Neutrophil (primary cell): ENCODE measurements at regions not wholly inside any gene's neighbourhood (a gene's known extent, or its start where the extent isn't known, plus 50 kb on each side); places are given as distances from the start of the nearest gene placed in this dataset.
"Not testable (repeated sequence)": the region's sequence is repeated elsewhere in the genome, so short reads cannot be mapped to it uniquely, and the experiment has no call there.

Source experiments
- H3K27ac ChIP-seq: fragments of 200-600 bp; sonication (generic); 2 replicates; pipeline ENCODE4 v1.5.1; 2016; ENCODE audit warnings: mild to moderate bottlenecking, moderate library complexity
- H3K27me3 ChIP-seq: fragments of 200-600 bp; sonication (generic); 2 replicates; pipeline ENCODE4 v1.6.0; 2016; ENCODE audit warnings: mild to moderate bottlenecking
- H3K36me3 ChIP-seq: fragments of 200-600 bp; sonication (generic); 2 replicates; pipeline ENCODE4 v1.5.1; 2017
- H3K4me1 ChIP-seq, 2 experiments: fragments of 200-600 bp in 1 of 2; sonication (generic) in 1 of 2; 1 replicate in 1 of 2; 2 replicates in 1 of 2; pipeline versions ENCODE4 v1.5.1 to v1.6.1; 2013 to 2016; ENCODE audit warnings: low read depth in 1 of 2, low read length in 1 of 2, mild to moderate bottlenecking in 1 of 2, moderate library complexity in 1 of 2; ENCODE audit not compliant: control insufficient read depth in 1 of 2, insufficient read depth in 1 of 2
- H3K4me3 ChIP-seq, 2 experiments: fragments of 200-600 bp in 1 of 2; sonication (generic) in 1 of 2; 1 replicate in 1 of 2; 2 replicates in 1 of 2; pipeline ENCODE4 v1.5.1; 2013 to 2016; ENCODE audit warnings: low read depth in 1 of 2, low read length in 1 of 2, mild to moderate bottlenecking in 1 of 2, moderate library complexity in 1 of 2
- H3K9me3 ChIP-seq: fragments of 200-600 bp; sonication (generic); 2 replicates; pipeline ENCODE4 v1.5.1; 2016
- CTCF ChIP-seq: fragments of 200-600 bp; sonication (generic); IDR thresholded peaks from 2 replicates; pipeline ENCODE4 v1.5.1; 2016; ENCODE audit warnings: antibody characterized with exemption

- no peaks in the 10 kb centered on the region for H3K4me1 ChIP-seq
- H3K36me3 ChIP-seq: no peaks in the 10 kb centered on the region
- H3K27me3 ChIP-seq: no peaks in the 10 kb centered on the region
- no peaks in the 10 kb centered on the region for H3K9me3 ChIP-seq
- no peak for TF ChIP-seq CTCF
- no peak overlapping the region for H3K4me3 ChIP-seq
- no peak overlapping the region for H3K27ac ChIP-seq
Observed at GRCh38 chr3:26029321-26029720, 239.4 kb downstream of the OXSM start.

- not testable (repeated sequence) for H3K4me1 ChIP-seq, H3K27ac ChIP-seq, H3K36me3 ChIP-seq, H3K9me3 ChIP-seq, H3K4me3 ChIP-seq, H3K27me3 ChIP-seq
Observed at GRCh38 chr3:26042126-26042525, 252.2 kb downstream of the OXSM start.

- H3K27me3 ChIP-seq: no peaks in the 10 kb centered on the region
- no peaks in the 10 kb centered on the region for H3K36me3 ChIP-seq
- no peak overlapping the region for H3K4me3 ChIP-seq
- H3K9me3 ChIP-seq: no peaks in the 10 kb centered on the region
- H3K27ac ChIP-seq: no peak overlapping the region
- no peaks in the 10 kb centered on the region for H3K4me1 ChIP-seq
- no peak for TF ChIP-seq CTCF
Observed at GRCh38 chr3:26049951-26050350, 260.1 kb downstream of the OXSM start.

- TF ChIP-seq CTCF: no peak
- Histone ChIP-seq H3K27ac (no peak overlapping the region), H3K36me3 (no peaks in the 10 kb centered on the region), H3K4me3 (no peak overlapping the region), H3K4me1 (no peaks in the 10 kb centered on the region), H3K9me3 (no peaks in the 10 kb centered on the region), H3K27me3 (no peaks in the 10 kb centered on the region)
Observed at GRCh38 chr3:26050776-26051175, 260.9 kb downstream of the OXSM start.

GRCh38 chr3:26058901-26059321 lies 269.0 kb downstream of the OXSM start:
- no peaks in the 10 kb centered on the region for H3K36me3 ChIP-seq
- no peak overlapping the region for H3K27ac ChIP-seq
- H3K27me3 ChIP-seq: no peaks in the 10 kb centered on the region
- TF ChIP-seq CTCF: no peak
- H3K4me1 ChIP-seq: no peaks in the 10 kb centered on the region
- H3K9me3 ChIP-seq: no peaks in the 10 kb centered on the region
- H3K4me3 ChIP-seq: no peak overlapping the region

GRCh38 chr3:26061947-26062346 lies 272.1 kb downstream of the OXSM start:
- Histone ChIP-seq H3K27me3 (no peaks in the 10 kb centered on the region), H3K4me3 (no peak overlapping the region), H3K36me3 (no peaks in the 10 kb centered on the region), H3K27ac (no peak overlapping the region), H3K9me3 (no peaks in the 10 kb centered on the region), H3K4me1 (no peaks in the 10 kb centered on the region)
- TF ChIP-seq CTCF: no peak
